Right ventricle myocardium superior (tissue), 1 donor: ENCODE measurements at regions not wholly inside any gene's neighbourhood (a gene's known extent, or its start where the extent isn't known, plus 50 kb on each side); places are given as distances from the start of the nearest gene placed in this dataset.

Source experiments
- ATAC-seq: fragments of 200-7000 bp; cut with Tn5 transposase; one replicate; pipeline ENCODE4 v1.9.1; 2020; ENCODE audit warnings: mild to moderate bottlenecking; ENCODE audit not compliant: poor library complexity
- DNase-seq: peaks from one replicate; pipeline ENCODE4 v3.0.0-alpha.2; 2020
- intact Hi-C: fragments of 100-400 bp; cut with DNase I; formaldehyde crosslinking; loops from one replicate; pipeline ENCODE4 v1.11.2; 2022
- donor health status: DM: no; HTN: yes; CAD: no; lungs with severe emphysema.

DNA sequence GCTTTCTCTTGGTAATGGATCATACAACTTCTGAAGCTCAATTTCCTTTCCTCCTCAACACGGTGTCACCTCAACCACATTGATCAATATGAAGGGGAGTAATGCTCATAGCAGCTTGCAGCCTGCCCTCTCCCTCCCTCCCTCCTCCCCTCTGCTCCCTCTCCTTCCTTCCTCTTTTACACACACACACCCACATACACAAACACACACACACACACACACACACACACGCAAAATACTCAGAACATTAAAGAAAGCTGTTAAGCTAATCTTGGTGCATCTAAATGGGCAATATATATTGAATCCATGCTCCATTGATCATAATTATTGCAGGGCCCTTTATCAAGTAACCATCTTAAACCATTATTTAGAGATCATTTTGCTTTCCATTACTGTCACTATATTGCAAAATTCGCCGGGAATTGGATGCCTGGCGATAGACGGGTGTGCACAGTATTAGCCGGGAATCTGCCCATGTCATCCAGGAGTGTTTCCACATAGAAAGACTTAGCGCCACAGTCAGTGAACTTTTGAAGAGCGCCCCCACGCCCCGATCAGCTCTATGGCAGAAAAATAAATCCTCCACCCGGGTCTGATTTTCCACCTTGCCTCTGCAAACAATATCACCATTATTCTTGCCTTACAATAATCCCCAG lies 122.0 kb downstream of the PRLHR start:
- ATAC-seq: no peak
- no peak for DNase-seq
- intact Hi-C loops: no loop called here

DNA sequence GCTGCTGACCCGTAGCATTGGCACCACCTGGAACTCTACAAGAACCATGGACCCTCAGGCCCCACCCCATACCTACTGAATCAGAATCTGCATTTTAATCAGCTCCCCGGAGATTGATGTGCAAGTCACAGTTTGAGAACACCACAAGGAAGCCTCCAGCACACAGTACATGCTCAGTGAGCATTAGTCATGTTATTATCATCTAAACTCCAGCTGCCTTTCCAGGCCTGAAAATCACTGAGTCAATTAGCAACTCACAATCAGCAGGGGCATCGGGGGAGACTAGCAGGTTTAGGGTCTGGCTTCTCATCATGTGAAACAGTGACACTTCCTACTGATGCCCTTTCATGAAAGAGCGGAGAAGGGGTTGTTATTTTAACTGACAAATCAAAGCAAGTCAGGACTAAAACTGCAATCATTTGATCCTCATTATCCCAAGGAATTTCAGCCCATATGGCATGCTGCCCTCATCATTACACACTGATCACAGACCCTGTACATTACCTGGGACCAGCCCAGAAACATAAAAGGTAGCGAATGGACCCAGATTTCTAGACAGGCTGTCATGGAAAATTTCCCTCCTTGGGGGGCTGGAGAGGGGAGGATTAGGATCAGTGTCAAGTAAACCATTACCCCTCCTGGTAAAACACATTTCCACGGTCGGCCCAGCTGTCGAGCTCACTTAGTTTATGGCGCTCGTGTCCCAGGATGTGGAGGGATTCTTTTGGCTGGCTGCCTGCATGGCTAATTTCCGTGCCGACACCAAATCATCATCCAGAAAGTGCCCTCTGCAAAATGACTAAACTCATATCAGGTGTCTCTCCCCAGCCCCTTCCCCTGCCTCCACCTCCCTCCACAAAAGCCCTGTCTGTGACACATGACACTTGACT lies 122.8 kb downstream of the PRLHR start:
- ATAC-seq: no peak
- DNase-seq: no peak
- intact Hi-C loops: no loop called here

DNA sequence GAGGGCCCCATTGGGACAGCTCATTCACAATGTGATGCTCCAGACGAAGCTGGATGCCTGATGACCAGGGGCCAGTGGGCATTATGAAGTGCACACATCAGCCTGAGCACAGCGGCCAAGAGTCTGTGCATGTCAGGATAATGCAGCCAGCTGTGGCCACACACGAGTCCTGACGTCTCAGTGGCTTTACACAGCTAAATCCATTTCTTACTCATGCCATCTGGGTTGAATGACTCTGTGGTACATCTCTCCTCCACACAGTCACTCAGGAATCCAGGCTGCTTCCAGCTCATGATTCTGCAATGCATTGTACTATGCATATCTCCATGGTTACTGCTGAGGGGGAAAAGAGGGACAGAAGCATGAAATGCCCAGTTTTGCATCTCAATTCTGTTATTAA lies 123.6 kb downstream of the PRLHR start:
- intact Hi-C loops: no loop called here
- no peak for ATAC-seq

DNA sequence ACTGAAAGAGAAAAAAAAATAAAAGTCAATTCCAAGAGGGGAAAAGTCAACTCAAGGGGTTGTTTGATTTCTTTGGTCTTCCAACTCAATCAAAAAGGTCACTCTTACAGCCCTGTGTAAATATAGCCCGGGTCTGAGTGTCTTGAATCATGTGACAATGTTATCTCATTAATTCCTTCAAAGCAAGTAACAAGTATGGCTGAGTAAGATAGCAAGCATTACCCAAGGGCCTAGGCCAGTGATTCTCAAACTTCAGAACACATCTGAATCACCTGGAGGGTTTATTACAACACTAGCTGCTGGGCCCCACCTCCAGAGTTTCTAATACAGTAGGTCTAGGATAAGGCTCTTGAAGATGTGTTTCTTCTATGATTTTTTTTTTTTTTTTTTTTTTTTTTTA lies 125.0 kb downstream of the PRLHR start:
- ATAC-seq (no peak), DNase-seq (no peak)
- intact Hi-C loops: no loop called here

More for the DNA sequence above, 123.6 kb downstream of the PRLHR start:
- DNase-seq: no peak

DNA sequence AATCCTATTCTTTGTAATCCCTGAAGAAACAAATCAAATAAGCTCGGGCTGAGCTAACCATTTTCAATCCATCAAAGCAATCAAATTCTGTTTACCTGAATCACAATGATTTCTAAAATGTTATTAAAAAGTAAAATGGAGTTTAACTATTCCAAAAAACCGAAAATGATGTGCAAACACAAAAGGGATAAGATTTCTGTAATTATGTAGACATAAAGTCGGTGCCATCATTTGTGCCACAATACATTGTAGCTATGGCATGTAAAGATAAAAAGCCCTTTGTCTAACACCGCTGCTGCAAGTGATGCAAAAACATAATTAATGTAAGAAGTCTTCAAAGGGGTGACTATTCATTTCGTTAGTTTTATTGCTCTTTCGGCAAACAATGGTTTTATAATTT lies 125.1 kb upstream of the FAM204A start:
- ATAC-seq: no peak
- DNase-seq: no peak
- intact Hi-C loops: no loop called here

DNA sequence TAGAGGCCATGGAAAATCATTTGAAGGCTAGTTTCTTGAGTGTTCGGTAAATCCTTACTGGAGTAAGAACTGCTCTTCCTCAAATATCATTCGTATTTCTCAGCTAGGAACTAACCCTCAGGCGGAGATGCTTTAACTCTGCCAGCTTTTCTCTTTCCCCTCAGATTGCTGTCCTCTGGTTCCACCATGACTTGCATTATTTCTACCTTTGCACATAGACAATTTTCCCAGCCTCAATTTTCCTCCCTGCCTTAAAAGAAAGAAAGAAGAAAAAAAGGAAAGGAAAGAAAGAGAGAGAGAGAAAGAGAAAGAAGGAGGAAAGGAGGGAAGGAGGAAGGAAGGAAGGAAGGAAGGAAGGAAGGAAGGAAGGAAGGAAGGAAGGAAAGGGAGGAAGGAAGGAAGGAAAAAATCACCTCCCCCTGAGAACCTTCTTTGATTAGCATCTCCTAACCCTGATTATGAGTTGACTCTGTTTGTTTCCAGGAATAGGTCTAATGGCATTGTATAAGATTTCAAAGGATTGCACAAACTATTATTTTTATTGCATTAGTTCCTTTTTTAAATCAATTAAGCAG lies 123.3 kb upstream of the FAM204A start:
- no peak for ATAC-seq
- intact Hi-C loops: no loop called here
- no peak for DNase-seq

DNA sequence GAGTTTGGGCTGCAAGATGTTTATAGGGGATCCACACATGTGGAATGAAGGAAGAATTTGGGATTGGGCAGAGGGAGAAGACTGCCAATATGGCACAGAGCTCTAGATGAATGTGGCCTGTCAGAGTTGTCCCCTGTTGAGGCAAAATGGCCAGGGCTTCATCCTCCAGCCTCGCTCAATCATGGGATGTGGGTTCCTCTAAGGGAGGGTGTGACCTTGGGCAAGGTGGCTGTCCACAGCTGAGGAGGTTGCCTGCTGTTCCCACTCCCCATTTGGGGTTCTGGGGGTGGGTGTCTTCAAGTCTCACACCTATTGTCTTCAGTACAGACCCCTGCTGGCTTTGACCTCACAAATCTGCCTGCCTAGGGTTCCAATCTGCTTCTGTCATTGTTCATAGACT lies 121.6 kb upstream of the FAM204A start:
- intact Hi-C loops: no loop called here
- DNase-seq (no peak), ATAC-seq (no peak)

DNA sequence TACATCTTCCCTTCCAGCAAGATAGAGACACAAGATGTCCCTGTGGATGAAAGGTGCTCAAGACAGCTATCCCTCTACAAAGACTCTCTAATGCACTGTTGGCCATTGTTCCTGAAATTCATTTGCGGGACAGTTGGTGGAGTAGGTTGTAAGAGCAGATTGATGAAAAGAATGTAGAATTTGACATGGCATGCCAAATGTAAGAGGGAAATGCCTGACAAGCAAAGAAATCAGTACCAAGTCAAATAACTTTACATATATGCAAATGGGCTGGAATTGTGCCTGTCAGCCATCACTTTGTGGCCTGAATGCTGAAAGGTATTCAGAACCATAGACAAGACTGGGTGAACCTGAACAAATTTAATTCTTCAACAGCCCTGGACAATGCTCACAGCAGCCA lies 120.3 kb upstream of the FAM204A start:
- intact Hi-C loops: no loop called here
- no peak for ATAC-seq
- DNase-seq: no peak

DNA sequence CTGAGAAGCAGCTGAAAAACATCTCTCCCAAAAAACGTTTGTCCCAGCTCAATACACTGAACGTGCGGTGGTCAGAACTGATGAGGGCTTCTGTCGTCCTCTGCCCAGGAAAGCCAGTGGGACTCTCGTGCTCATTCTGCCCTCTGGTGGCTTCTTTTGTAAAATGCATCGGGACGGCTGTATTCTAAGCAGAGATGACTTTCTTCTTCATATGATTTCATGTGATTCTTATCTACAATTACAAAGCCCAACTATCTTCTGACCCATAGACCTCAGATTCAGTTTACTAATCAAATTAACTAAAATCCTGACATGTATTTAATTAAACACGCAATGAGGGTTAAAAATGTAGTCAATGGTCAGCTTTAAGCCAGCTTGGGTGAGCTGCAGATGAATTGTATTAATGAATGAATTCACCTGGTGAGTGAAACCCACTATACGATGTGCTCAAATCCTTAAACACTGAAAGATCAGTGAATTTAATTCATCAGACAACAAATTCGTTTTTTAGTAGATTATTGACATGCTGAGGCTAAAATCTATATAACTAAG lies 117.6 kb upstream of the FAM204A start:
- DNase-seq (peak; percentile 48), ATAC-seq (peak; percentile 84)
- intact Hi-C loops: loop anchor here (10.0 kb wide), 1 partner anchor 965 kb away; no protein-coding TSS in a partner anchor

DNA sequence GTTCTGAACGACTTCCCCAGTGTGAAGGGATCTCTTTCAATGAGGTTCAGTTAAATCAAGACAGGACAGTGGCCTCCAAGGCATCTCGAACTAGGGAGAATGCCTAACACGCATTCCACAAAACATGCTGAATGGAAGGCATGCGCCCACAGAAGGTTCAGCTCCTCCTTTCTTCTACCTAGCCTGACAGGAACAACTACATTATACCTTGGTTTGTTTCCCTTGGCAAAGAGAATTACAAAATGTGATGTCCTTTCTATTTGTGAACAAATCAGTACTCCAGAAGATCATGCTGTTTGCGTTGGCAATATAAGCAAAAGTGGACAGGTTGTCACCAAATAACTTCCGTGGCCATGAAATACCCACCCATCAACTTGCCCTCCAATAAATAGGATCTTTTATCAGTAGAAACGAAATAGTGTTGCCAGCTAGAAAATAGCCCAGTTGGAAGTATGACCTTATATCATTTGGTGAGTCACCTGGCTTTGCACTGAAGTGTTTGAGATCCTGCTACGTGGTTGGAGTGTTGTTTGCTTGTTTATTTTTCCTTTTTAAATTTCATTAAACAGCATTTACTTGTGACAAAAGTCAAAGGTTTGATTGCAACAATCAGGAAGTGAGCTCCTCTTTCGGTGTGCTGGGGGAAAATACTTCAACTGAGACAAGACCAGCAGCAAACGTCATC lies 117.0 kb upstream of the FAM204A start:
- ATAC-seq: no peak
- intact Hi-C loops: loop anchor here (10.0 kb wide), 1 partner anchor 964 kb away; no protein-coding TSS in a partner anchor
- no peak for DNase-seq

DNA sequence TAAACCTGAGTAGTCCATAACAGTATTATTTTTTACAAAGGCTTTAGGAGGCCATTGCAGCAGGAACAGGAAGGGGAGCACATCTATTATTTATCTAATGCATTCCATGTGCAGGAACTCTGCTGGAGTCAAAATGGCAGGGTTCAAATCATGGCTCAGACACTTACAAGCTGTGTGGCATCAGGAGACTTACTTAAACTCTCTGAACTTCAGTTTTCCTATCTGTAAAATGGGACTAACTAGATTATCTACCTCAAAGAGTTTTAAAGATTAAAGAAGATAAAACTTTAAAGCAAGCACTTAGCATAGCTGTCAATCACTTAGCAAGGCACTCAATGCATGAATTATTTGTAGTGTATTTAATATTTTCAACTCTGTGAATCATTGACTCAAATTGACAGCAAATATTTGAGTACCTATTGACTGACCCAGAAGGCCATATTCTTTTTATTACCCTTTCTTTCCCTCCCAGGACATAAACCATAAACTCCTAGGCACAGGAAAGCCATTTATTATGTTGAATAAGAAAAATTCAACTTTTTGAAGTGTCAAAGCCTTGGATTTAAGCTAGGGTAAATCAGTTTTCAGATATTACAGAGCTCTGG lies 115.8 kb upstream of the FAM204A start:
- intact Hi-C loops: loop anchor here (10.0 kb wide), 1 partner anchor 963 kb away; no protein-coding TSS in a partner anchor
- DNase-seq (no peak), ATAC-seq (no peak)

DNA sequence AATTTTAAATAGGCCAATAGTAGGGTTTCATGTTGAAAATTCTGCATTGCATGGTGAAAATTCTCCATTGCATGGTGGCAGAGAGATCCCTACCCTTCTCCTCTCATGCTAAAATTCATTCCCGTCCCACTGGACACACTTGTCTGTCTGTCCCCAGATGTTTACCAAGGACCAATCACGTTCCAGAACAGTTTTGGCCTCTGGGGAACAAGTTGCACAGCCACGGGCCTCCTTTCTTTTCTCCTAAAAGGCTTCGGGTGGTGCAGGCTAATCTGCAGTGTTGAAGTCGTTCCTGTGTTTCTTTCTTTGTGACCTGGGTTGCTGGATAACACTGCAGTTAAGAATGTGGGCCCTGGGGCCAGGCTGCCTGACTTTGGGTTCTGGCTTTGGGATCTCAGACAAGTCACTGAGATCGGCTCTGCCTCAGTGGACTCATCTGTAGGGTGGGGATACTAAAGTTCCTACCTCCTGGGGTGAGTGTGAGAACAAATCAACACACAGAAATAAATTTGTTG lies 113.1 kb upstream of the FAM204A start:
- intact Hi-C loops: loop anchor here (10.0 kb wide), 1 partner anchor 960 kb away; no protein-coding TSS in a partner anchor
- ATAC-seq (no peak), DNase-seq (no peak)

DNA sequence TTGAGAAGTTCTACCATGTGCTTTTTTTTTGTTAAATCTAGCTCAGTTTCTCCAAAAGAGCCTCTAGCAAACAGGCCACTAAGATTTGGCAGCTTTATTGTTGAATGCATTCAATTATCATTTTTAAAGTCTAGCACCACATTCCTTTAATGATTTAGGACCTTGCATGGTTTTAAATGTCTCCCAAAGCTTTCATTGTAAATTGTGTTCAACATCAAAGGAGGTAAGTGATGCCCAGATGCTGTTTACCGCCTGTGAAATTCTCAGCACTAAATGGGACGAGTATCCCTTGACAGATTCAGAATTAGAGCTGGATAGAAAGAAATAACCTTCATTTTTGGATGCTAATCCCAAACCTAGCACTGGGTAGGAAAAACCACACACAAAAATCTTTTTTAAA lies 112.1 kb upstream of the FAM204A start:
- intact Hi-C loops: loop anchor here (10.0 kb wide), 1 partner anchor 959 kb away; no protein-coding TSS in a partner anchor
- ATAC-seq (no peak), DNase-seq (no peak)

DNA sequence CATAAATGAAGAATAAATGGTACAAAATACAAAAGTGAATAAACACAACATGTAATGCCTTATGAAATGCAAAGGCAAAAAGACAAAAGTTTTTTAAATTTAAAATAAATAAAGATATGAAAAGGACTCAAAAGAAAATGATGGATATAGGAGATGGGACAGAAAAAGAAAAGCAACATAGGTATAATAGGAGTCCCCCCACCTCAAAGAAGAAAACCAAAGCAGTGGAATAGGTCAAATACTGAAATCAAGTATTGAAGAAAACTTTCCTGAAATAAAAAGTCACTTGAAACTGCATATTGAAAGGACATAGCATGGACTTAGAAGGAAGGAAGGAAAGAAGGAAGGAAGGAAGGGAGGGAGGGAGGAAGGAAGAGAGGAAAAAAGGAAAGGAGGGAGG lies 110.0 kb upstream of the FAM204A start:
- no peak for ATAC-seq
- DNase-seq: no peak
- intact Hi-C loops: loop anchor here (10.0 kb wide), 1 partner anchor 957 kb away; no protein-coding TSS in a partner anchor

DNA sequence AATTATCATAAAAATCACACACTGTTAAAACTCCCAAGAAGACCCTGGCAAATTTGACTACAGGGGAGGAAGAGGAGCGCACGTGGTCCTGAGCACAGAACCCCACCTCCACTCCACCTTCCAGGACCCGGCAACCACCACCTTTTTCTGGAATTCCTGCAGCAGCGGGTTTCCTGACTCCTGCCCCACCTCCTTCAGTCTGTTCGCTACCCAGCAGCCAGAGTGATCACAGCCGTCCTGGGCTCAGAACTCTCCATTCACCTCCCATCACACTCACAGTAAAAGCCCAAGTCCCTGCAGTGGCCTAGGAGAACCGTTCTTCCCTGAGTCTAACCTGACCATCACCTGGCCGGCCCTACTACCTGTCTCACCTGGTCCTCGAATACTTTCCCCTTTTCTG lies 107.4 kb upstream of the FAM204A start:
- ATAC-seq (no peak), DNase-seq (no peak)
- intact Hi-C loops: no loop called here

DNA sequence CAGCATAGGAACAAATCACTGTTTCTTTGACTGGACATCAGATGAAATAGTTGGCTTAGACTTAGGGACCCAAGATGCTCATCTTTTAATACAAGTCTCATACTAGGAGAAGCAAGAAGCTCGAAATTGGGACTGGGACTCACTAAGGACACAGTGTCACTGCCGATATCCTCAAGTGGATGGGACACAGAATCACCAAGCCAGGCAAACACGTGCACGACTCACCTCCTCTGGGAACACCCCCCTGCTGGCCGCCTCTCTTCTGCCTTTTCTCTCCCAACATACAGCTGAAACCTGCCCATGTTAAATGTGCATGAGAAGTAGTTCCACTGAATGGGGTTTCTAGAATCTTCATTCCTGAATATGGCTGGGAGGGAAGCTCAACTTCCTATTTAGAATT lies 106.6 kb upstream of the FAM204A start:
- intact Hi-C loops: no loop called here
- DNase-seq: no peak
- ATAC-seq: no peak

DNA sequence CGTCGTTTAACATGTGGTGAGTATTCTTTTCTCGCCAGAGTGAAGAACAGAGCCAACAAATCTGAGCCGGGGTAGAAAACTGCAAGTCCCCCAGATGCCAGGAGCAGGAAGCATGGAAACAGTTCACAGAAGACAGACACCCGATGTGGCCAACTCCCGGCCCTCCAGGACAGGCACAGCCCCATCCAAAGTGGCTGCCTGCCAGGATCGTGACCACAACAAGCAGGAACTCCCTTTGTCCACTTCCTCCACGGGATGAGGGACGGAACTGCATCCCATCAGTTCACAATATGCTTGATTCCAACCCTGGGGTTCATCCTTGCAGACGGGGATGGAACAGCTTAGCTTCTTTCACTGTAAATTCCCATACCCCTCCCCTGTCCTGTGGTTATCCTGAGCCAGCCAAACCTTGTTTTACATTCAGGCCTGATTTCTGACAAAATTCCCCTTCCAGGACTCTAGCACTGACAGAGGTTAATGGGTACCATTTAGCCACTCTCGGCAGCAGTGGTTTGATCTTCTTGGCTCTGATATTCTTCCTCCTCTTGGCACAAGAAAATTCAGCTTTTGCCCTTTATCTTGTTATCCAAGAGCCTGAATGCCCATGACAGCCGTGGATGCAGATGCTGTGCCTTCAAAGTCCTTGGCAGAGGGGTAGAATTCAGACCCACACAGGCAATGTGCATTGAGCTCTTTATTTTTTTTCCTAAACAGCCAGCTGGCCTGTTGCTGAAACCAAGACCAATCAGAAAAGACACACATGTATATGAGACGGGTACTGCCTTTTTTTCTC lies 105.5 kb upstream of the FAM204A start:
- peak; percentile 77 for DNase-seq
- peak; percentile 43 for ATAC-seq
- intact Hi-C loops: no loop called here
